Left lung (tissue), 4 donors: ENCODE measurements at regions not wholly inside any gene's neighbourhood (a gene's known extent, or its start where the extent isn't known, plus 50 kb on each side); places are given as distances from the start of the nearest gene placed in this dataset.

Source experiments
- ATAC-seq: fragments of 200-7000 bp; cut with Tn5 transposase; one replicate; pipeline ENCODE4 v1.9.1; 2020; ENCODE audit warnings: moderate library complexity
- DNase-seq, 4 donors: peaks; one replicate each; pipeline ENCODE4 v3.0.0-alpha.2; 2013 to 2020
- H3K27ac ChIP-seq, 2 donors: fragments of 200-600 bp; sonication (generic) in 1 of 2; one replicate each; pipeline versions ENCODE4 v1.5.0 to v1.8.0; 2020 to 2021
- H3K27me3 ChIP-seq, 2 donors: fragments of 200-600 bp; sonication (generic) in 1 of 2; one replicate each; pipeline versions ENCODE4 v1.5.0 to v1.8.0; 2020 to 2021
- H3K36me3 ChIP-seq, 2 donors: fragments of 200-600 bp; sonication (generic) in 1 of 2; one replicate each; pipeline versions ENCODE4 v1.5.0 to v1.8.0; 2020 to 2021
- H3K4me1 ChIP-seq, 2 donors: fragments of 200-600 bp; one replicate each; pipeline ENCODE4 v1.8.0; 2021
- H3K4me3 ChIP-seq, 2 donors: fragments of 200-600 bp; sonication (generic) in 1 of 2; one replicate each; pipeline versions ENCODE4 v1.5.0 to v1.8.0; 2020 to 2021; ENCODE audit warnings: mild to moderate bottlenecking in 1 of 2
- H3K9me3 ChIP-seq, 2 donors: fragments of 200-600 bp; sonication (generic) in 1 of 2; one replicate each; pipeline versions ENCODE4 v1.5.0 to v1.8.0; 2020 to 2021
- intact Hi-C, 2 donors: fragments of 100-400 bp; cut with DNase I; formaldehyde crosslinking; loops; one replicate each; pipeline versions ENCODE4 v1.11.2 to v1.14.2; 2022
- TF ChIP-seq, protein P1 (sequence below), 2 donors: fragments of 200-600 bp; sonication (generic) in 1 of 2; IDR thresholded peaks; one replicate each; pipeline versions ENCODE4 v1.5.0 to v1.8.0; 2021; ENCODE audit warnings: antibody characterized with exemption in 2 of 2
- donor health status: DM: no; HTN: yes; CAD: no.
- donor health status: DM: no; HTN: no; CAD: no.

DNA sequence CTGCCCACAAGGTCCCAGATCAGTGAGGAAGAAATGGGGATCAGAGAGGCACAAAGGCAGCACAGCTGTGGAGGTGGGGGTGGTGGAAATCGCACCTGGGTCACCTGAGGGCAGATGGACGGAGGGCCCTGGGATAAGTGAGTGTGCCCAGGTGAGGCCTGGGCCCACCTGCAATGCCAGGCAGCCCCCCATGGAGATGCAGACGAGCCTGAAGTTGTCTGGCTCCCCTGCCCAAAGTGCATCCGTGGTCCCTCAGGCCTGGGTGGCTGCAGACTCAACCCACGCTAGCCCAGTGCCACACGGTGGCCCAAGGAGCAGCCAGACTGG lies 84.9 kb downstream of the NCOR2 start:
- DNase-seq = no peak
- Histone ChIP-seq H3K9me3 (no peaks in the 10 kb centered on the region), H3K27me3 (no peaks in the 10 kb centered on the region), H3K4me3 (no peak overlapping the region), H3K27ac (no peak overlapping the region), H3K36me3 (peaks cover 0 to 81% of the 10 kb centered on the region in 2 donors), H3K4me1 (peaks cover 7 to 23% of the 10 kb centered on the region in 2 donors)
- no peak for ATAC-seq
- intact Hi-C loops = no loop called here
- TF ChIP-seq, protein P1, sequence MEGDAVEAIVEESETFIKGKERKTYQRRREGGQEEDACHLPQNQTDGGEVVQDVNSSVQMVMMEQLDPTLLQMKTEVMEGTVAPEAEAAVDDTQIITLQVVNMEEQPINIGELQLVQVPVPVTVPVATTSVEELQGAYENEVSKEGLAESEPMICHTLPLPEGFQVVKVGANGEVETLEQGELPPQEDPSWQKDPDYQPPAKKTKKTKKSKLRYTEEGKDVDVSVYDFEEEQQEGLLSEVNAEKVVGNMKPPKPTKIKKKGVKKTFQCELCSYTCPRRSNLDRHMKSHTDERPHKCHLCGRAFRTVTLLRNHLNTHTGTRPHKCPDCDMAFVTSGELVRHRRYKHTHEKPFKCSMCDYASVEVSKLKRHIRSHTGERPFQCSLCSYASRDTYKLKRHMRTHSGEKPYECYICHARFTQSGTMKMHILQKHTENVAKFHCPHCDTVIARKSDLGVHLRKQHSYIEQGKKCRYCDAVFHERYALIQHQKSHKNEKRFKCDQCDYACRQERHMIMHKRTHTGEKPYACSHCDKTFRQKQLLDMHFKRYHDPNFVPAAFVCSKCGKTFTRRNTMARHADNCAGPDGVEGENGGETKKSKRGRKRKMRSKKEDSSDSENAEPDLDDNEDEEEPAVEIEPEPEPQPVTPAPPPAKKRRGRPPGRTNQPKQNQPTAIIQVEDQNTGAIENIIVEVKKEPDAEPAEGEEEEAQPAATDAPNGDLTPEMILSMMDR (IDR thresholded peaks at IDR 0.05) = no peak

DNA sequence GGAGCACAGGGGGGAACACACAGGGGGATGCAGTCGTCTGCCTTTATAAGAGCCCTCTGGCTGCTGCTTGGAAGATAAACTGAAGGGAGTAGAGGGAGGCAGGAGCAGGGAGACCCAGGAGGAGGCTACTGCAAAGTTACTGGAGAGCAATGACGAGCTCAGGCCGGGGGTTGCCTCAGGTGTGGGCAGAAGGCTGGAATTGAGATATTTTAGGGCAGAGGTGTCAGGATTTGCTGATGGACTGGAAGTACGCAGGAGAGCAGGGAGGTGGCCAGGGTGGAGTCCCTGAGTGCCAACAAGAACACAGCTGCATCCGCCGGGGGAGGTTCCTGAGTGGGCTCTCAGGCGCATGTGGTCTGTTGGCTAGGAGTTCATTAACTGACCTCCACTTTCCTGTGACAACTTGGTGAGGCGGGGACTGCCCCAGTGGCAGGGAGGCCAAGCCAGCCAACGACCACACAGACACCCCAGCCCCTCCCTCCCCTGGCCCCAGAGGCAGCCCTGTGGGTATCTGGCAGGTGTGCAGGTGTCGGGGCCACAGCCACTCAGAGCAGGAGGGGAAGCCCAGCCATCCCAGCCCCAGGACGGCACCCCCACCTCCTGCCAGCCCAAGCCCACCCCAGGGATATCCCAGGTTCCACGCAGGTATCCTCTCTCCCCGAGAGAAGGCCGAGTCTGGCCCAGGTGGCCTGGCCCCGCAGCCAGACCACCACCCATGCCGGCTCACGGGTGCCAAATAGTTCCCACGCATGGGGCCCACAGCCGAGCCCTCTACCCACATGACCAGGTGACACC lies 85.4 kb downstream of the NCOR2 start:
- TF ChIP-seq, protein P1 (IDR thresholded peaks at IDR 0.05) = no peak
- DNase-seq (peak in 1 of 4 donors; percentile 55), ATAC-seq (peak; percentile 2)
- H3K36me3 ChIP-seq = peaks cover 0 to 85% of the 10 kb centered on the region in 2 donors
- H3K27ac ChIP-seq = no peak overlapping the region
- H3K4me1 ChIP-seq = peaks cover 7 to 23% of the 10 kb centered on the region in 2 donors
- H3K27me3 ChIP-seq = no peaks in the 10 kb centered on the region
- no peaks in the 10 kb centered on the region for H3K9me3 ChIP-seq
- H3K4me3 ChIP-seq = no peak overlapping the region
- intact Hi-C loops = no loop called here

DNA sequence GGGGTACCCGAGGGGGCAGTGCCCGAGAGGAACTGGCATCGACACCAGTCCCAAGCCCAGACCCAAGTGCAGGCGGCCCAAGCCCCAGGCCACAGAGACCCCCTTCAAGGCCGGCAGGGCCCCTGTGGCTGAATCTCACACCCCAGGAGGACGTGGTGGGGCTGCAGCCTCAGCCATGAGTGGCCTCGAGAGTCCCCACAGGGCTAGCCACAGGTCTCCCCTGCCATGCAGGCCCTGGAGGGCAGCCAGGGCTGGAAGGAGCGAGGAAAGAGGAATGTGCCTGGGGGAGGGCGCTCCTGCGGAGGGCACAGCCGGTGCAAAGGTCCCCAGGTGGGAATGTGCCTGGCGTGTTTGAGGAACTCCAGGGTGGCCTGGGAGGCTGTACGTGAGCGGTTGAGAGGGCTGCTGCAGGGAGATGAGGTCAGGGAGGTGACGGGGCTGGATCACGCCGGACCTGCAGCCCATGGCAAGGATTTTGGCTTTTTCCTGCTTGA lies 86.1 kb downstream of the NCOR2 start:
- ATAC-seq (peak; percentile 5), DNase-seq (peak in 1 of 4 donors; percentile 70)
- H3K27me3 ChIP-seq = no peaks in the 10 kb centered on the region
- H3K36me3 ChIP-seq = peaks cover 0 to 84% of the 10 kb centered on the region in 2 donors
- no peak overlapping the region for H3K4me3 ChIP-seq
- H3K4me1 ChIP-seq = peaks cover 7 to 23% of the 10 kb centered on the region in 2 donors
- H3K27ac ChIP-seq = no peak overlapping the region
- H3K9me3 ChIP-seq = no peaks in the 10 kb centered on the region
- TF ChIP-seq, protein P1 (IDR thresholded peaks at IDR 0.05) = no peak
- intact Hi-C loops = no loop called here

DNA sequence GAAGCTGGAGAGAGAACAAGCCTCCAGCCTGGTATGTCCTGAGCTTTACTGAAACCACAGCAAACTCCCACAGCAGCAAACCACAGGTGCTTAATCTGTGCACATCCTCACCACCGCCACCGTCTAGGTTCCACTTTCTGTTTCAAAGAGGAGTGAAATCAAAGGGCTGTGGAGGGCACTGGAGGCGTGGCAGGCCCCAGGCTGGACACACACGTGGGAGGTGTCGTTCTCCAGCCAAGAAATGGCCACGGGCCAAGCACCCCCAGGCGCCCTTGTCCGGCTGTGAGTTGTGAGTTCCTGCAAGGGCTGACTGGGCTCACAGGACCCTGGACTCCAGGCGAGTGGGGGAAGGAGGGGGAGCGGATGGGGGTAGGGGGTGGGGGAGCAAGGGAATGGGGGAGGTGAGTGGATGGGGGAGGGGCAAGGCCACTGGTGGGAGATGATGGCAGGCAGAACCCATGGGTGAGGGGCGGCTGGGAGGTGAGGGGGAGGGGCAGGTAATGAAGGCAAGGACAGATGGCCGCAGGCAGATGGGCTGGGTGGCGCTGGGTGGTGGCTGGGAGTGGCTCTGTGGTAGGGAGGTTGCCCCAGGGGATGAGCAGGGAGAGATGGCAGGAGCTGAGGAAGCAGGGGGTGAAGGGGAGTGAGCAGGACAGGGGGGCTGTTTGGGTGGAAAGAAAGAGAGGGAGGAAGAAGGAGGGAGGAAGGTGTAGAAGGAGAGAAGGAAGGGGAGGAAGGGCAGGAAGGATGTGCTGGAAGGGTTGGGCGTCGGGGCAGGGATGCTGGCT lies 86.7 kb downstream of the NCOR2 start:
- TF ChIP-seq, protein P1 (IDR thresholded peaks at IDR 0.05) = no peak
- Histone ChIP-seq H3K27ac (no peak overlapping the region), H3K4me3 (no peak overlapping the region), H3K9me3 (no peaks in the 10 kb centered on the region), H3K36me3 (peaks cover 0 to 84% of the 10 kb centered on the region in 2 donors), H3K4me1 (peaks cover 7 to 23% of the 10 kb centered on the region in 2 donors), H3K27me3 (no peaks in the 10 kb centered on the region)
- intact Hi-C loops = no loop called here
- peak in 2 of 4 donors; percentile 57 to 66 for DNase-seq
- ATAC-seq = peak; percentile 37
